ENCODE measurements at regions not wholly inside any gene's neighbourhood (a gene's known extent, or its start where the extent isn't known, plus 50 kb on each side); places are given as distances from the start of the nearest gene placed in this dataset.

DNA sequence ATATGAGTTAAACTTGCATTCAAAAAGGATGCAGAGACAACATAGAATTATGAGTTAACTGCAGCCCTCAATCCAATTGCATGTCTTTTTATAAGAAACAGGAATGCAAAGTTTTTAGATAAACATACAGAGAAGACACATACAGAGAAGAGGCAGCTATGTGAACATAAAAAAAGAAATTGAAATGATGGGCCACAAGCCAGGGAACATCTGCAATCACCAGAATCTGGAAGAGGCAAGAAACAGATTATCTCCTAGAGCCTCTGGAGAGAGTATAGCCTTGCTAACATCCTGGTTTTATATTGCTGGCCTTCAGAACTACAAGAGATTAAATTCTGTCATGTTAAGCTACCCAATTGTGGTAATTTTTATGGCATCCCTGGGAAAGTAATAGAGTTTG is 257.2 kb upstream of the EYS start:
- Histone ChIP-seq H3K36me3 (ENCODE audit: control insufficient read depth, insufficient read depth, low read length) (no peaks in the 10 kb centered on the region), H3K4me1 (no peaks in the 10 kb centered on the region), H3K9me3 (ENCODE audit: control insufficient read depth, low read length) (no peaks in the 10 kb centered on the region), H3K4me3 (ENCODE audit: low read depth, low read length) (no peak overlapping the region), H3K9ac (no peak overlapping the region), H3K4me2 (ENCODE audit: low read length) (no peak overlapping the region), H3K27ac (no peak overlapping the region), H3K27me3 (ENCODE audit: control insufficient read depth, insufficient read depth, low read length) (no peaks in the 10 kb centered on the region), H3K79me2 (no peaks in the 10 kb centered on the region), H2AFZ (no peak overlapping the region)
- TF ChIP-seq, protein P1, sequence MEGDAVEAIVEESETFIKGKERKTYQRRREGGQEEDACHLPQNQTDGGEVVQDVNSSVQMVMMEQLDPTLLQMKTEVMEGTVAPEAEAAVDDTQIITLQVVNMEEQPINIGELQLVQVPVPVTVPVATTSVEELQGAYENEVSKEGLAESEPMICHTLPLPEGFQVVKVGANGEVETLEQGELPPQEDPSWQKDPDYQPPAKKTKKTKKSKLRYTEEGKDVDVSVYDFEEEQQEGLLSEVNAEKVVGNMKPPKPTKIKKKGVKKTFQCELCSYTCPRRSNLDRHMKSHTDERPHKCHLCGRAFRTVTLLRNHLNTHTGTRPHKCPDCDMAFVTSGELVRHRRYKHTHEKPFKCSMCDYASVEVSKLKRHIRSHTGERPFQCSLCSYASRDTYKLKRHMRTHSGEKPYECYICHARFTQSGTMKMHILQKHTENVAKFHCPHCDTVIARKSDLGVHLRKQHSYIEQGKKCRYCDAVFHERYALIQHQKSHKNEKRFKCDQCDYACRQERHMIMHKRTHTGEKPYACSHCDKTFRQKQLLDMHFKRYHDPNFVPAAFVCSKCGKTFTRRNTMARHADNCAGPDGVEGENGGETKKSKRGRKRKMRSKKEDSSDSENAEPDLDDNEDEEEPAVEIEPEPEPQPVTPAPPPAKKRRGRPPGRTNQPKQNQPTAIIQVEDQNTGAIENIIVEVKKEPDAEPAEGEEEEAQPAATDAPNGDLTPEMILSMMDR (IDR thresholded peaks at IDR 0.05), result no peak

DNA sequence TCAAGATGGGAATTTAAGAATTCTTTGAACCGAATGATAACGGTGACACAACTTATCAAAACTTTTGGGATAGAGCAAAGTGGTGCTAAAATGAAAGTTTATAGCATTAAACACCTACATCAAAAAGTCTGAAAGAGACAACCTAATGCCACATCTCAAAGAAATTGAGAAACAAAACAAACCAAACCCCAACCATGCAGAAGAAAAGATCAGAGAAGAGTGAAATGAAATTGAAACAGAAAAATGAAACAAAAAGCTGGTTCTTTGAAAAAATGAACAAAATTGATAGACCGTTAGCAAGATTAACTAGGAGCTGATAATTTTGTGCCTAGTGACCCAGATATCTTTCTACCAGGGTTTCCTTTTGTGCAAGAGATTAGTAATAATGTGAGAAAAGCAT is 248.0 kb upstream of the EYS start:
- no peaks in the 10 kb centered on the region for H3K4me1 ChIP-seq
- no peak overlapping the region for H3K9ac ChIP-seq
- TF ChIP-seq, protein P1 (IDR thresholded peaks at IDR 0.05), result no peak
- no peaks in the 10 kb centered on the region for H3K27me3 ChIP-seq (ENCODE audit: control insufficient read depth, insufficient read depth, low read length)
- no peak overlapping the region for H3K27ac ChIP-seq
- H3K36me3 ChIP-seq (ENCODE audit: control insufficient read depth, insufficient read depth, low read length), result no peaks in the 10 kb centered on the region
- no peak overlapping the region for H3K4me2 ChIP-seq (ENCODE audit: low read length)
- H3K4me3 ChIP-seq (ENCODE audit: low read depth, low read length), result no peak overlapping the region
- H3K79me2 ChIP-seq, result no peaks in the 10 kb centered on the region
- no peaks in the 10 kb centered on the region for H3K9me3 ChIP-seq (ENCODE audit: control insufficient read depth, low read length)
- no peak overlapping the region for H2AFZ ChIP-seq

DNA sequence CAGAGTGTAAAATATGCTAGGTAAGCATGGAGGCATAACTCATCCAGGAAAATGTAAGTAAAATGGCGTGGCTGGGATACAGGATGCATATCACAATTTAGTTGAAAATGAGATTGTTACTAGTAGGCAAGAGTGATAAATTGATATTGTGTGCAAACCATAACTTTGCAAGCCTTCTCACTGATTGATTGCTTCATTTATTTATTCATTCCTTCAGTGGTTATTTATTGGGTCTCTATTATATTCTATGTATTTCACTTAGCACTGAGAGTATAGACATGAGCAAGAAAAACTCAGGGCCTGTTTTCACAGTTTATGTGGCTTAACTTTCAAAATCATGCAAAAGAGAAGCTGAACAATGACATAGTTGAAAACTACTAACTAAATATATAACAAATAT is 241.0 kb upstream of the EYS start:
- Histone ChIP-seq H3K4me1 (no peaks in the 10 kb centered on the region), H3K27ac (no peak overlapping the region), H3K36me3 (ENCODE audit: control insufficient read depth, insufficient read depth, low read length) (no peaks in the 10 kb centered on the region)

DNA sequence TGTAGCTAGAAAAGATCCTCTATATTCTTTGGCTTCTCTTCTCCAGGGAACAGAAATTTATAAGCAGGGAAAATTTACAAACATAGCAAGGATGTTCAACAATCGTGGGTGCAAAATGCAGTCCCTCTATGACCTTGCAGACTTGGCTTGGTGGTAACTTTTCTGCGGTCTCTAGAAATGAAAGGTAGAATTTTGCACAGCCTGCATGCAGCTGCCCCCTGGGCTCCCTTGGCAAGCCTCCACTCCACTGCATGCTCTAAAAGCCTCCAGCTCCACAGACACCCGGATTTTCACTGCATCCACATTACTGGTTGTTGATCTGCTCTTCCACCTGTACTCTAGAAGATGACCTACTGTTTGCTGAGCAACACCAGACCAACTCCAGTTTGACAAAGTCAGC is 236.5 kb upstream of the EYS start:
- Histone ChIP-seq H3K27me3 (ENCODE audit: control insufficient read depth, insufficient read depth, low read length) (no peaks in the 10 kb centered on the region), H3K4me3 (ENCODE audit: low read depth, low read length) (no peak overlapping the region), H2AFZ (no peak overlapping the region), H3K4me2 (ENCODE audit: low read length) (no peak overlapping the region), H3K9ac (no peak overlapping the region), H3K4me1 (no peaks in the 10 kb centered on the region), H3K79me2 (no peaks in the 10 kb centered on the region), H3K9me3 (ENCODE audit: control insufficient read depth, low read length) (no peaks in the 10 kb centered on the region), H3K27ac (no peak overlapping the region), H3K36me3 (ENCODE audit: control insufficient read depth, insufficient read depth, low read length) (no peaks in the 10 kb centered on the region)
- TF ChIP-seq, protein P1 (IDR thresholded peaks at IDR 0.05), result no peak

More for the DNA sequence above, 241.0 kb upstream of the EYS start:
- Histone ChIP-seq H3K4me3 (ENCODE audit: low read depth, low read length) (no peak overlapping the region), H3K9me3 (ENCODE audit: control insufficient read depth, low read length) (no peaks in the 10 kb centered on the region), H3K9ac (no peak overlapping the region), H3K27me3 (ENCODE audit: control insufficient read depth, insufficient read depth, low read length) (no peaks in the 10 kb centered on the region), H2AFZ (no peak overlapping the region), H3K79me2 (no peaks in the 10 kb centered on the region), H3K4me2 (ENCODE audit: low read length) (no peak overlapping the region)
- TF ChIP-seq, protein P1 (IDR thresholded peaks at IDR 0.05), result no peak

DNA sequence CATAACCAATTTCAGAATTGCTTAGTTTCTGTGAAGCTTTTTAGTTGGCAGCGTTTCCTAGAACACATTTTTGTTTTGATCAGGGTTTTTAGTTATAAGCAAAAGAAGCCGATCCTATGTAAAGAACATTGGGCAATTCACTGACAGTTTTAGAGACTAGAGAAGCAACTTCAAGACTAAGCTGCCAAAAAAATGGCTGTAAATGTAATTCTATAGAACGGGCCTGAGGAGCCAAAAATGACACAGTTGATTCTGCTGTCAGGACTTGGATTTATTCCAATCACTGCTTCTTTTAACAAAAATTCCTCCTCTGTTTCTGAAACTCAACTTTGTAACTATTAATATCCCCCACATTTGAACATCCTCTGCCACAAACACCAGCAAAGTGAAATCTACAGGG is 236.0 kb upstream of the EYS start:
- TF ChIP-seq, protein P1 (IDR thresholded peaks at IDR 0.05), result no peak
- H3K9ac ChIP-seq, result no peak overlapping the region
- H3K4me2 ChIP-seq (ENCODE audit: low read length), result no peak overlapping the region
- H3K4me1 ChIP-seq, result no peaks in the 10 kb centered on the region
- H3K4me3 ChIP-seq (ENCODE audit: low read depth, low read length), result no peak overlapping the region
- no peaks in the 10 kb centered on the region for H3K27me3 ChIP-seq (ENCODE audit: control insufficient read depth, insufficient read depth, low read length)
- no peak overlapping the region for H2AFZ ChIP-seq
- no peaks in the 10 kb centered on the region for H3K9me3 ChIP-seq (ENCODE audit: control insufficient read depth, low read length)
- H3K36me3 ChIP-seq (ENCODE audit: control insufficient read depth, insufficient read depth, low read length), result no peaks in the 10 kb centered on the region
- no peak overlapping the region for H3K27ac ChIP-seq
- no peaks in the 10 kb centered on the region for H3K79me2 ChIP-seq
